ENCODE measurements at regions not wholly inside any gene's neighbourhood (a gene's known extent, or its start where the extent isn't known, plus 50 kb on each side); places are given as distances from the start of the nearest gene placed in this dataset.

DNA sequence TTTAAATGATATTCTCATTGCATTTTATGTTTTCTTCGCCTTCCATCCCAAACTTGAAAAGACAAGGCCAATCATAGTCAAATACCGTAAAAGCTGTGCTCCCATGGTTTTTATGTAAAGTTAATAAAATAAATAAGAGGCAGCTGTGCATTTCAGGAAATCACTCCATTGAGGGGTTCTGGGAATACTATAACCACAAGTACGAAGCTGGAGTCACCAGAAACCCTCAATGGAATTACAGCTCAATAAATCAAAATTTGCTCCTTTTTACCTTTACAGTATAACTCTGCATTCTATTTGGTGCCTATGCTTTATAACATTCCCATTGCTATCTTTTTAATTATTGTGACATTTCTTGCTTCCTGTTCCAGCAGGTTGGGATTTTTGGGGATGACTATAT, 77.2 kb downstream of the C3orf38 start:
- no peak for TF ChIP-seq EP300 (conservative IDR thresholded peaks at IDR 0.05; ENCODE audit: poor library complexity, severe bottlenecking)
- TF ChIP-seq EZH2 (IDR thresholded peaks at IDR 0.05; ENCODE audit: borderline replicate concordance, insufficient read depth, low read length, poor library complexity, severe bottlenecking): no peak
- no peak for TF ChIP-seq MXI1 (conservative IDR thresholded peaks at IDR 0.05; ENCODE audit: poor library complexity, severe bottlenecking)

Measured in neural cell (in vitro differentiated cells).